ENCODE measurements at regions not wholly inside any gene's neighbourhood (a gene's known extent, or its start where the extent isn't known, plus 50 kb on each side); places are given as distances from the start of the nearest gene placed in this dataset.

GRCh38 chr16:79869304-79870015 lies 268.9 kb upstream of the MAF start:
- no peak for TF ChIP-seq CTCF (IDR thresholded peaks at IDR 0.05)
- no peak for TF ChIP-seq POLR2AphosphoS5 (IDR thresholded peaks at IDR 0.05)
- no peak for TF ChIP-seq POLR2A (IDR thresholded peaks at IDR 0.05)
- no peak for TF ChIP-seq EP300 (IDR thresholded peaks at IDR 0.05)
- Histone ChIP-seq H3K9me3 (no peaks in the 10 kb centered on the region), H3K27me3 (no peaks in the 10 kb centered on the region), H3K4me1 (no peaks in the 10 kb centered on the region), H3K27ac (no peak overlapping the region), H3K36me3 (no peaks in the 10 kb centered on the region), H3K4me3 (no peak overlapping the region)
- no peak for ATAC-seq
- 81 to 92% methylated on average over 2 to 4 of the region's 4 CpGs for WGBS, 2 donors (ENCODE audit: low coverage in 1 of 2)

GRCh38 chr16:79868841-79869240 lies 268.3 kb upstream of the MAF start:
- Histone ChIP-seq H3K27me3 (no peaks in the 10 kb centered on the region), H3K27ac (no peak overlapping the region), H3K4me1 (no peaks in the 10 kb centered on the region), H3K36me3 (no peaks in the 10 kb centered on the region), H3K9me3 (no peaks in the 10 kb centered on the region), H3K4me3 (no peak overlapping the region)
- ATAC-seq, result no peak
- WGBS, 2 donors (ENCODE audit: low coverage in 1 of 2), result 96% methylated on average over 2 of the region's 2 CpGs; no CpG with 5 or more reads in 1 of the 2 donors
- no peak for TF ChIP-seq POLR2AphosphoS5 (IDR thresholded peaks at IDR 0.05)
- no peak for TF ChIP-seq EP300 (IDR thresholded peaks at IDR 0.05)
- no peak for TF ChIP-seq POLR2A (IDR thresholded peaks at IDR 0.05)
- no peak for TF ChIP-seq CTCF (IDR thresholded peaks at IDR 0.05)

GRCh38 chr16:79867425-79867997 lies 267.0 kb upstream of the MAF start:
- WGBS, 2 donors (ENCODE audit: low coverage in 1 of 2), result 92 to 100% methylated on average over 2 to 3 of the region's 4 CpGs
- Histone ChIP-seq H3K9me3 (no peaks in the 10 kb centered on the region), H3K27me3 (no peaks in the 10 kb centered on the region), H3K4me3 (no peak overlapping the region), H3K27ac (no peak overlapping the region), H3K36me3 (no peaks in the 10 kb centered on the region), H3K4me1 (no peaks in the 10 kb centered on the region)
- TF ChIP-seq POLR2AphosphoS5 (IDR thresholded peaks at IDR 0.05) (no peak), EP300 (IDR thresholded peaks at IDR 0.05) (no peak), CTCF (IDR thresholded peaks at IDR 0.05) (no peak), POLR2A (IDR thresholded peaks at IDR 0.05) (no peak)
- no peak for ATAC-seq

GRCh38 chr16:79865918-79866317 lies 265.4 kb upstream of the MAF start:
- Histone ChIP-seq H3K4me3 (no peak overlapping the region), H3K4me1 (no peaks in the 10 kb centered on the region), H3K27me3 (no peaks in the 10 kb centered on the region), H3K9me3 (no peaks in the 10 kb centered on the region), H3K27ac (no peak overlapping the region), H3K36me3 (no peaks in the 10 kb centered on the region)
- WGBS, 2 donors (ENCODE audit: low coverage in 1 of 2), result 80 to 90% methylated on average over 2 to 6 of the region's 6 CpGs
- TF ChIP-seq CTCF (IDR thresholded peaks at IDR 0.05) (no peak), POLR2A (IDR thresholded peaks at IDR 0.05) (no peak), POLR2AphosphoS5 (IDR thresholded peaks at IDR 0.05) (no peak), EP300 (IDR thresholded peaks at IDR 0.05) (no peak)
- no peak for ATAC-seq
